Progenitor cell of endocrine pancreas (in vitro differentiated cells): ENCODE measurements at regions not wholly inside any gene's neighbourhood (a gene's known extent, or its start where the extent isn't known, plus 50 kb on each side); places are given as distances from the start of the nearest gene placed in this dataset.
A peak's percentile ranks its signal among the peaks of the same experiment; 100 is the strongest.

Experiments
- DNase-seq: peaks from one replicate; pipeline ENCODE4 v3.0.0; 2021; ENCODE audit warnings: low spot score; ENCODE audit not compliant: unreplicated experiment
- H3K27ac Mint-ChIP-seq: 2 replicates; pipeline ENCODE4 v1.8.0; 2021; ENCODE audit warnings: mild to moderate bottlenecking, moderate library complexity, mixed read lengths
- H3K27me3 Mint-ChIP-seq: 2 replicates; pipeline ENCODE4 v1.8.0; 2021; ENCODE audit warnings: mixed read lengths
- H3K36me3 Mint-ChIP-seq: 2 replicates; pipeline ENCODE4 v1.8.0; 2022; ENCODE audit warnings: mixed read lengths; ENCODE audit not compliant: insufficient read depth
- H3K4me1 Mint-ChIP-seq: 2 replicates; pipeline ENCODE4 v1.8.0; 2021; ENCODE audit warnings: low read depth, mixed read lengths
- H3K4me3 Mint-ChIP-seq: 2 replicates; pipeline ENCODE4 v1.8.0; 2021; ENCODE audit warnings: low read depth, mild to moderate bottlenecking, moderate library complexity, mixed read lengths
- H3K9me3 Mint-ChIP-seq: 2 replicates; pipeline ENCODE4 v1.8.0; 2021; ENCODE audit warnings: low read depth, mixed read lengths
- TF ChIP-seq, protein P1 (sequence below): fragments of 200-600 bp; sonication (generic); IDR thresholded peaks from one replicate; pipeline ENCODE4 v1.5.0; 2021; ENCODE audit warnings: antibody characterized with exemption, mild to moderate bottlenecking; ENCODE audit not compliant: unreplicated experiment

DNA sequence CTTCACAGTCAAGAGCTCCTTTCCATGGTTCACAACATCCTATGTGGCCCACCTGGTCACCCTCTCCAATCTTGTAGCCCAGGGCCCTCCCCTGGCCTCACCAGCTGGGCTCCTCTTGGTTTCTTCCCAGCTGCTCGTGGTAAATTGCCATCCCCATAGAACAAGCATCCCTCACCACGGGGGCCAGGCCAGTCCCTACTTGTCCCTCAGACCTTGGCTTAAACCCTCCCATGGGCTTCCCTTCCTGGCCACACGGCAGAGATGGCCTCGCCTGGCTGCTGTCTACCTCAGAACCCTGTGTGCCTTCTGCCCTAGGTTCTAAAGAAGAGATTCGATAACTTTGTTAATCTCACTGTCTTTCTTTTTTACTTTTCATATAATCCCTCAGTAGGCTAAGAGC lies 153.3 kb upstream of the TCERG1L start:
- no peak for DNase-seq
- H3K36me3 Mint-ChIP-seq = no peaks in the 10 kb centered on the region
- TF ChIP-seq, protein P1, sequence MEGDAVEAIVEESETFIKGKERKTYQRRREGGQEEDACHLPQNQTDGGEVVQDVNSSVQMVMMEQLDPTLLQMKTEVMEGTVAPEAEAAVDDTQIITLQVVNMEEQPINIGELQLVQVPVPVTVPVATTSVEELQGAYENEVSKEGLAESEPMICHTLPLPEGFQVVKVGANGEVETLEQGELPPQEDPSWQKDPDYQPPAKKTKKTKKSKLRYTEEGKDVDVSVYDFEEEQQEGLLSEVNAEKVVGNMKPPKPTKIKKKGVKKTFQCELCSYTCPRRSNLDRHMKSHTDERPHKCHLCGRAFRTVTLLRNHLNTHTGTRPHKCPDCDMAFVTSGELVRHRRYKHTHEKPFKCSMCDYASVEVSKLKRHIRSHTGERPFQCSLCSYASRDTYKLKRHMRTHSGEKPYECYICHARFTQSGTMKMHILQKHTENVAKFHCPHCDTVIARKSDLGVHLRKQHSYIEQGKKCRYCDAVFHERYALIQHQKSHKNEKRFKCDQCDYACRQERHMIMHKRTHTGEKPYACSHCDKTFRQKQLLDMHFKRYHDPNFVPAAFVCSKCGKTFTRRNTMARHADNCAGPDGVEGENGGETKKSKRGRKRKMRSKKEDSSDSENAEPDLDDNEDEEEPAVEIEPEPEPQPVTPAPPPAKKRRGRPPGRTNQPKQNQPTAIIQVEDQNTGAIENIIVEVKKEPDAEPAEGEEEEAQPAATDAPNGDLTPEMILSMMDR = no peak
- peaks cover 12% of the 10 kb centered on the region for H3K4me1 Mint-ChIP-seq
- no peak overlapping the region for H3K4me3 Mint-ChIP-seq
- H3K9me3 Mint-ChIP-seq = no peaks in the 10 kb centered on the region
- no peak overlapping the region for H3K27ac Mint-ChIP-seq
- H3K27me3 Mint-ChIP-seq = peaks cover 25% of the 10 kb centered on the region

DNA sequence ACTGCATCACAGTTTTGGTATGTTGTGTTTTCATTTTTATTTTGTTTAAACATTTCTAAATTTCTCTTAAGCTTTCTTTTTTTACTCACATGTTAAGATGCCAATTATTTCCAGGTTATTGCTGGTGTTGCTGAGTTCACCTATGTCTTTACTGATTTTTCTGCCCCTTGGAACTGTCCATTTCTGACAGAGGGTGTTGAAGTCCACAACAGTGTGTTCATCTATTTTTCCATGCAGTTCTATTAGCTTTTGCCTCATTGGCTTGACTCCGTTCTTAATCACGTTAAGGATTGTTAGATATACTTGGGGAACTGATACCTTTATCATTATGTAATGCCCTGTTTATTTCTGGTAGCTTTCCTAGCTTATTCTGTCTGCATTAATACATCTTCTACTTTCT lies 158.0 kb upstream of the TCERG1L start:
- Mint-ChIP-seq H3K4me1 (peaks cover 7% of the 10 kb centered on the region), H3K27me3 (peaks cover 6% of the 10 kb centered on the region), H3K27ac (no peak overlapping the region), H3K36me3 (no peaks in the 10 kb centered on the region), H3K9me3 (no peaks in the 10 kb centered on the region), H3K4me3 (no peak overlapping the region)
- no peak for DNase-seq
- TF ChIP-seq, protein P1 = no peak

DNA sequence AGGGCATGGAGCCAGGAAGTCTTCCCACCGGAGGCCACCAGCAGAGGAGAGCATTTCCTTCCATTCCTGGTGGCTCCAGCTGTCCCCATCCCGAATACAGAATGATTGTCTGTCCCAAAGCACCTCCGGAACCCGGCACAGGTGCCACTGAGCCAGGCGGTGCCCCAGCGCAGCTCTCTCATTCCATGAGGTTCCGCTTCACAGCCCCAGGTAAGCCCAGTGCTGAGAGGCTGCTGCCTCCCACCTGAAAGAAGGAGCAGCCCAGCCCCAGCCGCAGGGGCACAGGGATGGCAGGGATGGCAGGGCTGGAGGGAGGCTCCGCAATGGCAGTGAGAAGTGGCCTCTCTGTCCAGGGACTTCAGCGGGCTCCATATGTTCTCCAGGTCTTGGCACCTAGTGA lies 162.1 kb upstream of the TCERG1L start:
- Mint-ChIP-seq H3K4me3 (no peak overlapping the region), H3K4me1 (peaks cover 19% of the 10 kb centered on the region), H3K36me3 (no peaks in the 10 kb centered on the region), H3K27ac (no peak overlapping the region), H3K27me3 (no peaks in the 10 kb centered on the region), H3K9me3 (no peaks in the 10 kb centered on the region)
- DNase-seq = no peak
- TF ChIP-seq, protein P1 = no peak

DNA sequence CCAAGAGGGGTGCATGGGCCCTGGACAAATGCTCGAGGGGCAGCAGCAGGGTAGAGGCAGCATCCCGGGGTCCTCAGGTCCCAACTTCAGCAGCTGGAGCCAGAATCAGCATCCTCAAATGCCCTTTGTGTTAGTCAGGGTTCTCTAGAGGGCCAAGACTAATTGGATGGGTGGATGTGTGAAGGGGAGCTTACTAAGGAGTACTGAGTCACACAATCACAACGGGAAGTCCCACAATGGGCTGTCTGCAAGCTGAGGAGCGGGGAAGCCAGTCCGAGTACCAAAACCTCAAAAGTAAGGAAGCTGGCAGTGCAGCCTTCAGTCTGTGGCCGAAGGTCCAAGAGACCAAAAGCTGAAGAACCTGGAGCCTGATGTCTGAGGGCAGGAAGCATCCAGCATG lies 162.9 kb upstream of the TCERG1L start:
- no peaks in the 10 kb centered on the region for H3K27me3 Mint-ChIP-seq
- peaks cover 19% of the 10 kb centered on the region for H3K4me1 Mint-ChIP-seq
- no peaks in the 10 kb centered on the region for H3K36me3 Mint-ChIP-seq
- no peak overlapping the region for H3K27ac Mint-ChIP-seq
- no peak for DNase-seq
- H3K4me3 Mint-ChIP-seq = no peak overlapping the region
- TF ChIP-seq, protein P1 = no peak
- H3K9me3 Mint-ChIP-seq = no peaks in the 10 kb centered on the region

DNA sequence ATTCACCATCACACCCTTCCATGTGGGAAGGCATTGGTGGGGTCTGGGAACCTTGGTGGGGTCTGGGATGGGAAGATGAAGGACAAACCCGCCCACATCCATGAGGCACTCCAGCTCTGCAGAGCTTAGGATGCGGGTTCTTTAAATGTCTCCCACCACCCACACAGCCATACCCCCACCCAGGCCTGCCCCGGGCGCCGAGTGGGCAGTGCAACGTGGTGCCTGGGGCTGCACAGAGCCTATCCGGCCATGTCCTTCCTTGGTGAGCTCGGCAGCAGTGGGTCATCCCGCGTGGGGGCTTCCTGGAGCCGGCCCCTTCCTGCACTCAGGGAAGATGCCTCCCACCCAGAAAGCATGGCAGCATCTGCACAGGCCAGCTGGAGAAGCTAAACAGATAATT lies 163.5 kb upstream of the TCERG1L start:
- TF ChIP-seq, protein P1 = no peak
- H3K4me3 Mint-ChIP-seq = no peak overlapping the region
- H3K9me3 Mint-ChIP-seq = no peaks in the 10 kb centered on the region
- no peak overlapping the region for H3K27ac Mint-ChIP-seq
- H3K36me3 Mint-ChIP-seq = no peaks in the 10 kb centered on the region
- DNase-seq = no peak
- H3K27me3 Mint-ChIP-seq = no peaks in the 10 kb centered on the region
- H3K4me1 Mint-ChIP-seq = peaks cover 17% of the 10 kb centered on the region

DNA sequence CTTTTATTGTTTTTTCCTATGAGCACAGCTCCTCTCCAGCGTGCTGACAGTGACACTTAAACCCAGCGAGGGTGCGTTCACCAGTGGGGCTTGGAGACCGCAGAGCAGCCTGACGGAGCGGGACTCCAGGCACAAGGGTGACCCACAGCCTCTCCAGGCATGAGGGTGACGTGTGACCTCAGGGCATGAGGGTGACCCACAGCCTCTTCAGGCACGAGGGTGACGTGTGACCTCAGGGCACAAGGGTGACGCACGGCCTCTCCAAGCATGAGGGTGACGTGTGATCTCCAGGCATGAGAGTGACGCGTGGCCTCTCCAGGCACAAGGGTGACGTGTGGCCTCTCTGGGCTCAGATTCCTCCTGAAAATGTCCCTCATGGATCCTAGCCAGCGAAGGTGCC lies 164.3 kb upstream of the TCERG1L start:
- no peaks in the 10 kb centered on the region for H3K9me3 Mint-ChIP-seq
- no peak for DNase-seq
- H3K4me3 Mint-ChIP-seq = no peak overlapping the region
- peak overlapping the region; percentile 71 for H3K27ac Mint-ChIP-seq
- TF ChIP-seq, protein P1 = no peak
- peaks cover 17% of the 10 kb centered on the region for H3K4me1 Mint-ChIP-seq
- no peaks in the 10 kb centered on the region for H3K36me3 Mint-ChIP-seq
- H3K27me3 Mint-ChIP-seq = no peaks in the 10 kb centered on the region
